Stromal cell of bone marrow (primary cell): ENCODE measurements at regions not wholly inside any gene's neighbourhood (a gene's known extent, or its start where the extent isn't known, plus 50 kb on each side); places are given as distances from the start of the nearest gene placed in this dataset.
A peak's percentile ranks its signal among the peaks of the same experiment; 100 is the strongest.

ENCODE experiments used
- DNase-seq: peaks from one replicate; pipeline ENCODE4 v3.0.0-alpha.2; 2012; ENCODE audit warnings: low read depth

- no peak for DNase-seq
These were observed 253.8 kb upstream of the DMD start for GRCh38 chrX:33465137-33465536.

- no peak for DNase-seq
These were observed 245.8 kb upstream of the DMD start for GRCh38 chrX:33457102-33457501.

GRCh38 chrX:33447285-33447684, 235.9 kb upstream of the DMD start:
- no peak for DNase-seq

GRCh38 chrX:33434256-33435092, 223.1 kb upstream of the DMD start:
- peak; percentile 9 for DNase-seq

GRCh38 chrX:33416273-33416805, 205.0 kb upstream of the DMD start:
- no peak for DNase-seq

GRCh38 chrX:33415459-33415858, 204.1 kb upstream of the DMD start:
- no peak for DNase-seq

GRCh38 chrX:33385546-33385945, 174.2 kb upstream of the DMD start:
- no peak for DNase-seq

GRCh38 chrX:33379839-33380238, 168.5 kb upstream of the DMD start:
- no peak for DNase-seq

- DNase-seq: no peak
These were observed 146.3 kb upstream of the DMD start for GRCh38 chrX:33357606-33358005.

- no peak for DNase-seq
These were observed 127.9 kb upstream of the DMD start for GRCh38 chrX:33339219-33339618.

- DNase-seq: no peak
These were observed 125.4 kb upstream of the DMD start for GRCh38 chrX:33336783-33337182.

GRCh38 chrX:33333271-33333670, 121.9 kb upstream of the DMD start:
- DNase-seq: no peak

- no peak for DNase-seq
These were observed 119.4 kb upstream of the DMD start for GRCh38 chrX:33330798-33331197.

GRCh38 chrX:33324099-33324498, 112.8 kb upstream of the DMD start:
- no peak for DNase-seq

GRCh38 chrX:33307911-33308354, 96.6 kb upstream of the DMD start:
- DNase-seq: peak; percentile 9

- no peak for DNase-seq
These were observed 87.3 kb upstream of the DMD start for GRCh38 chrX:33298622-33299021.

GRCh38 chrX:33285550-33285949, 74.2 kb upstream of the DMD start:
- no peak for DNase-seq

- no peak for DNase-seq
These were observed 65.7 kb upstream of the DMD start for GRCh38 chrX:33277046-33277445.

- no peak for DNase-seq
These were observed 62.2 kb upstream of the DMD start for GRCh38 chrX:33273535-33273934.

GRCh38 chrX:33272986-33273385, 61.6 kb upstream of the DMD start:
- DNase-seq: no peak
